Epidermal melanocyte (primary cell): ENCODE measurements at regions not wholly inside any gene's neighbourhood (a gene's known extent, or its start where the extent isn't known, plus 50 kb on each side); places are given as distances from the start of the nearest gene placed in this dataset.
"Not testable (repeated sequence)": the region's sequence is repeated elsewhere in the genome, so short reads cannot be mapped to it uniquely, and the experiment has no call there.

Experiments used
- DNase-seq: peaks from one replicate; pipeline ENCODE4 v3.0.0; 2011; ENCODE audit warnings: low spot score; ENCODE audit not compliant: insufficient read length

- no peak for DNase-seq
Observed at GRCh38 chr3:106116733-106117489, 248.1 kb upstream of the CBLB start.

DNA sequence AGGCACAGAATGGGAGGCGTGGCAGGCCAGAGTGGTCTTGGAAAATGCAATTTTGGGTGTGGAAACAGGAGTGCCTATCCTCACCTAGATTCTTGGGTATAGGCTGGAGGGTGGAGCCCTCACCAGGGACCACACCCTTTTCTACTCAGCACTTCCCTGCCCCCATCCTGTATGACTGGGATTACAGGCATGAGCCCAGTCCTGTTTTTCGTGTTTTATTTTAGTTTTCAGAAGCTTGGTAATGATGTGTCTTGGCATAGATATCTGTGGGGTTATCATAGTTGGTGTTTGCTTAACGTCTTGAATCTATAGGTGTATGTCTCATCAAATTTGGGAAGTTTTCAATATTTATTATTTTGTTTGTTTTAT lies 248.7 kb upstream of the CBLB start:
- no peak for DNase-seq

DNA sequence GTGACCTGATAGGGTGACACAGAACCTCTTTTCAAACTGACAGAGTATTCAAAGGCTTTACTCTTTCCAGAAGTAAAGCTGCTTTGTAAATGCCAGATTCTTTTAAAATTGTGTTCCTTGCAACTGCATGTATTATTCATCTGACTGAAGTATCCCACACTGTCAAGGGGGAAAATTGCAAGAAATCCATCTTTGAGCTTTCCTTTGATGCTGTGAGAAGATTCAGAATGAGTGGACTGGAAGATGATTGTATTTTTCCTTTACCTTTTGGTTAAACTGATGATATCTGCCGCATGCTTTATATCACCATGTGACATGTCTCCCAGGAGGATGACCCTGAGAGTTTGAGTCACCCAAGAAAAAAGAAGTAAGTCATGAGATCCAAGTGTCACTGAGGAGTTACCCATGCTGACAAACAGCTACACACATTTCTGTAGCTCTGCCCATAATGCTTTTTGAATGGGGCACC lies 250.8 kb upstream of the CBLB start:
- DNase-seq = no peak

- no peak for DNase-seq
Observed at GRCh38 chr3:106120356-106120755, 251.5 kb upstream of the CBLB start.

GRCh38 chr3:106121491-106122289 lies 252.9 kb upstream of the CBLB start:
- DNase-seq = no peak

- DNase-seq = no peak
Observed at GRCh38 chr3:106124818-106125217, 256.0 kb upstream of the CBLB start.

GRCh38 chr3:106125321-106125720 lies 256.5 kb upstream of the CBLB start:
- DNase-seq = no peak

DNA sequence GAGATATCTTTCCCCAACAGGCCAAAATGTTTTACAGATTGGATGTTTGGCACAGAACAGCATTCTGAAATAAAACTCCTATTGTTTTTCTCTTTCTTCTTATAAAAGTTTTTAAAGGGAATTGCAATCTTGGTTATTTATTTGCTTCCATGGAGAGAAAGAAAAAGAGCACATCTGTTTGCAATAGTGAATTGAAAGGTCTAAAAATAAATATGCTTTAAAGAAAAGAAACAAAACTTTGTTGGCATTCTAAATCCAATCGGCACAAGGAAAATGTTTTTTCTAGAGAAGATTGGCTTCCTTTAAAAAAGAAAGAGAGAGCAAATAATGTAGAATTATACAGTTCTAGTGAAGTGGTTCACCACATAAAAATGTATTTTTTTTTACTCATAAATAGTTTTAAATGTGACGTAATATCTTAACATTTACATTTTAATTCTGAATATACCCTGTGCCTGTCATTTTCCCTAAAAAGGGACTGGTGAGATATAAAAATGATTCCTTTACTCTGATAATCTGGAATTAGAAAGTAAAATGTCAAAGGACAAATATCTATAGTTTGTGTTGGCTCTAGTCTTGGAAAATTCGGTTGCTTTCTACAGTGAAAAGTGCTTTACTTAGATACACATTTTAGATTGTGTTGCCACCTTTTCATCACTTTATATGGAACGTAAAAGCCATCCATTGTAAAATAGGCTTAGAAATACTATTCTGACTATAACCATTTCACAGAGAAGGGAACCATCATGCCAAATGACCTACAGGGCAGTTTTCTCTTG lies 257.4 kb upstream of the CBLB start:
- no peak for DNase-seq

GRCh38 chr3:106126846-106127235 lies 258.0 kb upstream of the CBLB start:
- DNase-seq = no peak

GRCh38 chr3:106129939-106130338 lies 261.1 kb upstream of the CBLB start:
- DNase-seq = no peak

DNA sequence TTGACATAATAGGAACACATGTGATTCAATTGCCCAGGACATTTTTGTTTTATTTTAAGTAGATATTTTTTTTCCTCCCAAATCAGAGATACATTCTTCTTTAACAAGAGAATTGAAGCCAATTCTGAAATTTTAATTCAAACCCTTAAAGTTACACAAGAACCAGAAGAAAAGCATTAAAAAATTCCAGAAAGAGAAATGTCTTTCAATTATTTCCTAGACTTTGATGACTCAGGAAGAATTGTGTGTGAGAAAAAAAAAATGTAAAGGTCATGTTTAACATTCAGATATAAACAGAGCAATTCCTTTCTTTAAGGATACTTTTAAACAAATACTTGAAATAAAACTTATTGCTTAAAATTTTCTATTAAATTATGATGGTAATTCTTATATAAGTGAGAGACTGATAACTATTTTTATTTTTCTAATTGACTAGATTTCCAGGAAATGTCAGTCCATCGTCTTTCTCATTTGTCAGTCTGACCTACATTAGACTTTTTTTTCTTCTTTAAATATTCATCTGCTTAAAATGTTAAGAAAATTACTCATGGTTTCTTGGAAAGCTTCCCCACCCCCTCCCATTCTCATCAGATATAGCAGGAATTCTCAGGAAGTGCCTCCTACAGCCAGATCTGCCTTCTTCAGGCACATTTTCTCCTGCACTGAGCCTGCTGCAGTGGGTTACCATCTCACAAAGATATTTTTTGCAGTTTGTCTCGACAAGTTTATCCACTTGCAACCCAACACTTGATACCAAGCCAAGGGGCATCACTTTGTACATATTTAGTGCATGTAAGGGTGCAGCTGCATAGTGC lies 261.8 kb upstream of the CBLB start:
- DNase-seq = no peak

DNA sequence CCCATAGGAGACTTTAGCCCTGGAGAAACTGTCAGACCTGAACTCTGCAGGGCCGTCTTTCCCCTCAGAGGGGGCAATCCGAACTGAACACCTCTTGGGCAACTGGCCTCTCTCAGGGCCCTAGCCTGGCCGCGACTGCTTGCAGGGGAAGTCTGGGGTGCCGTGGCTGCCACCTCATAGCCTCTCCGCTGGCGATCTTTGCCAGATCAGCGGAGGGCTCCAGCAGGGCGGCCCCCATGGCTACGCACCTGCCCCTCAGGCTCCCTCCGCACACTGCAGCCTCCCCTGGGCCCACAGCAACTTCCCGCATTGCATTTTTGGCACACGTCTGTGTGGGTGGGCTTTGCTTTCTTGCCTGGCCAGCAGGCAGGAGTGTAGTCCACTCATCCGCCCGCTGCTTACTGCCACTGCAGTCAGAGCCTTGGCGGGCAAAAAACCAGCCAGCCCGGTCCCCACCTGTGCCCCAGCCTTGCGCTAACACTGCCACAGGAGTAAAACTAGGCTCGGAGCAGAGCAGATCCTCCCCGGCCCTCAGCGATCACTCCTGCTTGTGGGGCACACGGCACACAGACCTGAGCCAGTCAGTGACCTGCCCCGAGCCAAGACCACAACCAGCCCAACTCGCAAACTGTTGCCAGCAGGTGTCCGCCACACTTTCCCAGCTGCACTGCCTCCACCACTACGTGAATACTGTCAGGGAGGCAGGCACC lies 266.8 kb upstream of the CBLB start:
- DNase-seq = no peak

GRCh38 chr3:106139826-106140225 lies 271.0 kb upstream of the CBLB start:
- no peak for DNase-seq

DNA sequence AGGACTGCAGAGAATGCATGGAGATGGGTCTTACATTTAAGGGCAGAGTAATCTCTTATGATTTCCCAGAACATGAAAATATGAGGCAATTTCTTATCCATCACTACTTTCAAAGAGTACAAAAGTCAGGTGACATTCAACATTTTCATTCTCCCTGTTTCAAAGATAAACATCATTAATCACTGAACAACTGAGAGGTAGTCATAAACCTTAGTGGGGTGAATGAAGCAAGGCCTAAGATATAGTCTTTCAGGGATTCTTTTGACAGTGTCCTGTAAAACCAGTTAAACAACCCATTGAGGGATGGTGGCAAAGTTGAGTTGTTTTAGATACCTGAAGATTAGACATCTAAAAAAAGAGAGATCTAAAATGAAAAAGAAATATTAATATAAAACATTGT lies 271.6 kb upstream of the CBLB start:
- no peak for DNase-seq

- DNase-seq = no peak
Observed at GRCh38 chr3:106144030-106144429, 275.2 kb upstream of the CBLB start.

DNA sequence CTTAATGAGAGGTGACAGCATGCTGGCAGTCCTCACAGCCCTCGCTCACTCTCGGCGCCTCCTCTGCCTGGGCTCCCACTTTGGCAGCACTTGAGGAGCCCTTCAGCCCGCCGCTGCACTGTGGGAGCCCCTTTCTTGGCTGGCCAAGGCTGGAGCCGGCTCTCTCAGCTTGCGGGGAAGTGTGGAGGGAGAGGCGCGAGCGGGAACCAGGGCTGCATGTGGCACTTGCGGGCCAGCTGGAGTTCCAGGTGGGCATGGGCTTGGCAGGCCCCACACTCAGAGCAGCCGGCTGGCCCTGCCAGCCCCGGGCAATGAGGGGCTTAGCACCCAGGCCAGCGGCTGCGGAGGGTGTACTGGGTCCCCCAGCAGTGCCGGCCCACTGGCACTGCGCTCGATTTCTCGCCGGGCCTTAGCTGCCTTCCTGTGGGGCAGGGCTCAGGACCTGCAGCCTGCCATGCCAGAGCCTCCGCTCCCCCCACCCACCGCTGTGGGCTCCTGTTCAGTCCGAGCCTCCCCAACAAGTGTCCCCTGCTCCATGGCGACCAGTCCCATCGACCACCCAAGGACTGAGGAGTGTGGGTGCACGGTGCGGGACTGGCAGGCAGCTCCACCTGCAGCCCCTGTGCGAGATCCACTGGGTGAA lies 279.7 kb upstream of the CBLB start:
- DNase-seq = not testable (repeated sequence)

DNA sequence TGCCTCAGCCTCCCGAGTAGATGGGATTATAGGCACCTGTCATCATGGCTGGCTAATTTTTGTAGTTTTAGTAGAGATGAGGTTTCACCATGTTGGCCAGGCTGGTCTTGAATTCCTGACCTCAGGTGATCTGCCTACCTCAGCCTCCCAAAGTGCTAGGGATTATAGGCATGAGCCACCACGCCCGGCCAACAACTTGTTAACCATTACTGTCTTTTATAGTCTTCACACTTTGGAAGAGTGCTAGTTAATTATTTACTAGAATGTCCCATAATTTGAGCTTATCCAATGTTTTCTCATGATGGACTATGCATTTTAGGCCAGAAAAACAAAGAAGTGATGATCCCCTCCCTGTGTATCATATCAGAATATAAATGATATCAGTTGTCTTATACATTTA lies 288.6 kb upstream of the CBLB start:
- DNase-seq = no peak

DNA sequence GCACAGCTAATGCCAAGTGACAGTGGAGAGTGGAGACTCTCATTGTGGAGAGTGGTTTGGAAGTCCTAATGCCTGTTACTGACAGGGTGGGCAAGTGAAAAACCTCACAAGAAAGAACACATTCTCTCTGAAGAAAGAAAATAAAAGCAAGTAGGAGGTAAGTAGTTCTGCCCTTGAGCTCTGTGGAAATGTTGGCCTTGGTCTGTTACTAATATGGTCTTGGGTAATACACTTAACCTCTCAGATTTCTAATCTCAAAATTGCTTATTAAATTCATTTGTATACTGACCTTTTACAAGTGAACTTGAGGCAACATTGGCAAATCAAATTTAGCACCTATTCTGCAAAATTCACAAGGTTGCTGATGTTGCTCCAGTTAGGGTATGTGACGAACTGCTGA lies 291.6 kb upstream of the CBLB start:
- DNase-seq = no peak

DNA sequence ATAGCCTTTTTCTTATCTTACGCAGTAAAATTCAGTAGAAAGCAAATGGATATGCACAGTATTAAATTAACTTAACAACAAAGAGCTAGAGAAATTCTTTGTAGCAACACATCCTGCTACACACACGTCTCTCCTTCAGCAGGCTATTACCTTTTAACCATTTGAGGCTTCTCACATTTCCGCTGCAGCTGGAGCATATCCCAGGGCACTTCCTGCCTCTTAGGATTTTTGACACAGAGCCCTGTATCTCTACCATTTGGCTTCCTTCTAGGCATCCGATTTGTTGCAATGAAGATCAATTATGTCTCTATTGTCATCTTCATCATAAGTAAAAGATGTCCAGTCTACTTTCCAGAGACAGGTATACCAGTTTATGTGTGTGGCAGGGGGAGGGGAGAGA lies 292.4 kb upstream of the CBLB start:
- no peak for DNase-seq

DNA sequence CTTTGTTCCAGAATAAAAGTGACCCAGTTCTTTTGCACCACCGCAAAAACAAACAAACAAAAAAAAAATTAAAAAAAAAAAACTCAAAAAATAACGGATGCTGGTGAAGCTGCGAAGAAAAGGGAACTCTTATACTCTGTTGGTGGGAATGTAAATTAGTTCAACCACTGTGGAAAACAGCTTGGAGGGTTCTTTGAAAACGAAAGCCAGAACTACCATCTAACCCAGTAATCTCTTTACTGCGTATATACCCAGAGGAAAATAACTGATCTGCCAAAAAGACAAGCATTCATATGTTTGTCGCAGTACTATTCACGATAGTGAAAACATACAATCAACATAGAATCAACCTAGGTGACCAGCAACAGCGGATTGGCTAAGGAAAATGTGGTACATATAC lies 298.9 kb upstream of the CBLB start:
- no peak for DNase-seq
